ENCODE measurements at regions not wholly inside any gene's neighbourhood (a gene's known extent, or its start where the extent isn't known, plus 50 kb on each side); places are given as distances from the start of the nearest gene placed in this dataset.
"Not testable (repeated sequence)": the region's sequence is repeated elsewhere in the genome, so short reads cannot be mapped to it uniquely, and the experiment has no call there.

DNA sequence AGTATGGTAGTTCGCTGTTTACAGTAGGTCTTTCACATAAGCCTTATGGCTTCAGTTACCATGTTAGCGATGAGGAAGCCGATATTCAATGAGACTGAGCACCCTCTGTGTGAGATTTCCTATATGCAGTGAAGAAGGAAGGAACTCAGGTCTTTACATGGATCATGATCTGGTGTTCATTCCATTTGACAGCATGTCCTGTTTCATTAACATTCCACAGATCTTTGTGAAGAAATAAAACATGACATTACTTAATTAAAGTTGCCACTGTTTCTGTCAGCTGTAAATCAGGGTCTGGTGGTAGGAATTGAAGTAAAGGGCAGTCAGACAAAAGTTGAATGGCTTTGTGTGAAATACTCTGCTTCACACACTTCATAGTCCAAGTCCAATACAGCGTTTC lies 768.6 kb downstream of the ZPLD1 start:
- no peak for DNase-seq

DNA sequence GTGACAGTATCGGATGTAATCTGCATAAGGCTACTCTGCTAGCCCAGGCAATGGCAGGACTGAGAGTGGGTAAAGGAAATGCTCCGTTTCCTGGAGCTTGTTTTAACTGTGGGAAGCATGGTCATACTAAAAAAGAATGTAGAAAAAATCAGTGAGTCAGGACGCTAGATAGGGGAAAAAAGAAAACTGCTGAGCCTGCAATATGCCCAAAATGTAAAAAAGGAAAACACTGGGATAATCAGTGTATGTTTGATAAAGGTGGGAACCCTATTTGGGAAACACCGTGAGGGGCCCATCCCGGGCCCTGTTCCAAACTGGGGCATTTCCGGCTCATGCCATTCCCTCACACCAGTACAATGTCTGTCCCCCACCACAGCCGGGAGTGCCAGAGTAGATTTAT lies 775.8 kb downstream of the ZPLD1 start:
- no peak for DNase-seq

DNA sequence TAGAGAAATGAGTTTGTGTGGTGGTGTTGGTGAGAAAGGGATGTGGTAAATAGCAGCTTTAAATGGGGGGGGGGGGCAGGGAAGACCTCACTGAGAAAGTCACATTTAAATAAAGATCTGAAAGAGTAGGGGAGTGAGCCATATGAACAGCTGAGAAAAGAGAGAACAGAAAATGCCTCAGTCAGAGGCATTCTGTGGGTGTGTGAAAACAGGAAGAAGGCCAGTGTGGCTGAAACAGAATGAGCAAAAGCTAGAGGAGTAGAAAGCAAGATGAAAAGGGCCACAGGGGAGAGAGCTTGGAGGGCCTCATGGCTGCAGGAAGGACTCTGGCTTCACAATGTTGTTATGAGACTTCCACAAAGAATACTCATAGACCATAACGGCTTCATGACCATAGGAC lies 783.3 kb downstream of the ZPLD1 start:
- DNase-seq, result no peak

DNA sequence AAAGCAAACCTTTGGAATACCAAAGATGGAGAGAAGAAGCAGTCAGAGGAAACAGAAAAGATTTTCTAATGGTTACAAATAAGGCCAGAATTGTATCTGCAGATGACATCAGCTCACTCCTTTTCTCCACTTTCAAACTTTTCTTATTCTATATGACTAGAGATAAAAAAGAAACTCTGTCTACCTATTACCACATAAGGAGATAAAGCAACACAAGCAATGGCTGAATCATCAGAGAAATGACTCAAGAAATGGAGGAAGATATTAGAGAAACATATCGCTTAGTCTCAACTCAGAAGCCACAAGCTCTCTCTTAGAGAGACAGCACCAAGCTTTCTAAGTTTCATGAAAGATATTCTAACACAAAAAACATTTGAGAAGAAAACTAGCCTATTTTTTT lies 784.0 kb downstream of the ZPLD1 start:
- DNase-seq, result no peak

DNA sequence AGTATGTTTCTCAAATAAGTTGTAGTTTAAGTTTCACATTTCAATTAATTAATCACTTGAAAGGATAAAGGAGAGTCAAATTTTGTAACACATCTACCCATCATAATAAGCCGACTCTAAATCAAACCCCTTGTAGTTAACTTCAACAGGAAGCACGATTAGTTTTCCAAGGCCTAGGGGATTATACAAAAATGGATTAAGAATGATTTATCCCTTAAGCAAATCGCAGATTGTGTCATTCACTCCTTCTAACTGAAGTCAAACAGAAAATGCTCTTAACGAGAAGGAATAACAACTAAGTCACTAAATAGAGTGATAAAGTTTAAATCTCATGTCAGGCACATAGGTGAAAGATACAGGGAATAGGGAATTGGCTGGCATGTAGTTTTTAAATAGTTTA lies 792.8 kb downstream of the ZPLD1 start:
- no peak for DNase-seq

DNA sequence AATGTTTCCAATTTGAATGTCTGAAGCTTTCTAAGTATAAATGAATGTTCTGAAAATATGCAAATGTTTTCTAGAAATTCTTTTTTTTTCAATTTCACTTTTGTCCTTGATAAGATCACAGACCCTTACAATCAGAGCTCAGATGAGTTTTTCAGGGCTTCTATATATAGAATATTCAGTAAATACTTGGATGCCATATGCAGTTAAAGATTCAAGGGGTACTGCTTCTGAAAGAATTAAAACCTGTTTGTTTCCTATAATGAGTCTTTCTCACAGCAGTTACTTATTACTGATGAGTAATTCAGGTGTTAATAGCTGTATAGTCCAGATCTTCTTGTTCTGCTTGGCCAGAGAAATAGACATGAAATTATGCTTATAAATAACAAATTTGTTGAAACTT lies 812.6 kb downstream of the ZPLD1 start:
- no peak for DNase-seq

DNA sequence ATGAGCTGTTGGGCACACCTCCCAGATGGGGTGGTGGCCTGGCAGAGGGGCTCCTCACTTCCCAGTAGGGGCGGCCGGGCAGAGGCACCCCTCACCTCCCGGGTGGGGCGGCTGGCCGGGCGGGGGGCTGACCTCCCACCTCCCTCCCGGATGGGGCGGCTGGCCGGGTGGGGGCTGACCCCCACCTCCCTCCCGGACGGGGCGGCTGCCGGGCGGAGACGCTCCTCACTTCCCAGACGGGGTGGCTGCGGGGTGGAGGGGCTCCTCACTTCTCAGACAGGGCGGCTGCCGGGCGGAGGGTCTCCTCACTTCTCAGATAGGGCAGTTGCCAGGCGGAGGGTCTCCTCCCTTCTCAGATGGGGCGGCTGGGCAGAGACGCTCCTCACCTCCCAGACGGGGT lies 820.0 kb downstream of the ZPLD1 start:
- not testable (repeated sequence) for DNase-seq

DNA sequence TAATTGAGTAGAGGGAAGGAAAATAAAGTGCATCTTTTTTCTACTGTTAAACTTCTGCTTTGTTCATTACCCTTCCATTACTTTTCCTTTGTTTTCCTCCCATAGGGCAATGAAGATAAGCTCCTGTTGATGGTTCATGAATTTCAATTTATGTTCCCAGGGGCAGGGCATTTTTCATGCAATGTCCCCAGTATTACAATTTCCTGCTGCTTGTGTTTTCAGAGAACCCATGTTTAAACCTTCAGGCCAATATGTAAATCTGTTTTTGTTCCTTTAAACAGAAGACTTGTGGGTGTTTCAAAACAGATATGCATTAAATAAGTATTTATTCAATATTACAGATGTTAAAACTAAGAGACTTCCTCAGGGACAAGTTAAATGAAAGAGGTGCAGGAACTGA lies 834.5 kb downstream of the ZPLD1 start:
- DNase-seq, result no peak

DNA sequence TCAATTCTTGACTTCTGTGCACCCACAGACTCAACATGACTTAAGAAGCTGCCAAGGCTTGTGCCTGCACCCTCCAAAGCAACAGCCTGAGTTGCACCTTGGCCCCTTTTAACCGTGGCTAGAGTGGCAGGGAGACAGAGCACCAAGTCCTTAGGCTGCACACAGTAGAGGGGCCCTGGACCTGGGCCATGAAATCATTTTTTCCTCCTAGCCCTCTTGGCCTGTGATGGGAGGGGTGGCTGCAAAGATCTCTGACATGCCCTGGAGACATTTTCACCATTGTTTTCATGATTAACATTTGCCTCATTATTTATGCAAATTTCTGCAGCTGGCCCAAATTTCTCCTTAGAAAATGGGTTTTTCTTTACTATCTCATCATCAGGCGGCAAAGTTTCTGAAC lies 836.8 kb downstream of the ZPLD1 start:
- no peak for DNase-seq

DNA sequence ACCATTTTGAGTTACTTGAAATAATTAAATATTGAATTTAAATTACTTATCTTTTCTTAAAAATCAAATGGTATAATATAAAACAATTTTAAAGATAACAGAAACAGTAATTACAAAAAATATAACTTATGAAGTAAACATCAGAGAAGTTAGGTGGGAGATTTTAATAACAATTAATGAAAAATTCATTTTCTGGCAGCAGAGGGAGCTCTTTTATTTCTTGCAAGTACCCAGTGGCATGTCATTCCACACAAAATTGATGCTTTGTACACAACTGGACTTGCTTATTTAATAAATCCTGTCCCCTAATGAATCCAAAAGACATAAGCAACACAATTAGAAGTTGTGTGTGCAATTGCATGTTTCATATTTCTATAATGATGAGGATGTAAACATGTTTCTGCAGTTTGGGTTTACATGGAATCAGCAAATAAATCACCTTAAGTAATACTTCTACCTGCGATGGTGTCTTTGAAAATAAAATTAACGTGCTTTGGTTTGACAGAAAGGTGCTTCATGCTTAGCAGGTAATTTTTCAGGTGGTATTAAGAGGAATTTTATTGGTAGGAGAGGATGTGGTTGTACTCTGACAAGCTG lies 861.3 kb downstream of the ZPLD1 start:
- no peak for DNase-seq

DNA sequence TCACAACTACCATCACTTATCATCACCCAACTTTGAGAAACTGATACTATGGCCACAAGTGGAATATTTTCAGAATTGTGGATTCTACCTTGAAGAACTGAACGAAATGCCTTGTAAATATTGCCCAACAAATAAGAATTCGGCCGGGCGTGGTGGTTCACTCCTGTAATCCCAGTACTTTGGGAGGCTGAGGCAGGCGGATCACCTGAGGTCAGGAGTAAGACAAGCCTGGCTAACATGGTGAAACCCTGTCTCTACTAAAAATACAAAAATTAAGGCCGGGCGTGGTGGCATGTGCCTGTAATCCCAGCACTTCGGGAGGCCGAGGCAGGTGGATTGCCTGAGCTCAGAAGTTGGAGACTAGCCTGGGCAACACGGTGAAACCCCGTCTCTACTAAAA lies 862.7 kb downstream of the ZPLD1 start:
- DNase-seq, result not testable (repeated sequence)

DNA sequence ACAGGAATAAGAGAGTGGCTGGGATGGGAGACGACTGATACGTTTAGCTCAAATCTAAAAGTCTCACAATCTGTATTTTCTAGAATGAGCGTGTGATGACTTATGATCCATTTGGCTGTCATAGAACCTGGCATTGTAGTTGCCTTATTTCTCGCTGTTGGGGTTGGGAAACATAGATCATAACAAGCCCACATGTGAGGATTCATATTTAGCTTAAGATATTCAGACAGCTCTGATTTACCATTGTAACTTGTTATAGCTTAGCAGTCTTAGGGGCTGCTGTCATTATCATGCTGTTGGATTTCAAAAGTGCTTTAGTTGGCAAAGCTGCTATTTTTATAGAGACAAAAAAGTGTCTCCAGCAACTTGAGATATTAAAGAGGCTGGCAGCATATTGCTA lies 871.3 kb downstream of the ZPLD1 start:
- no peak for DNase-seq

DNA sequence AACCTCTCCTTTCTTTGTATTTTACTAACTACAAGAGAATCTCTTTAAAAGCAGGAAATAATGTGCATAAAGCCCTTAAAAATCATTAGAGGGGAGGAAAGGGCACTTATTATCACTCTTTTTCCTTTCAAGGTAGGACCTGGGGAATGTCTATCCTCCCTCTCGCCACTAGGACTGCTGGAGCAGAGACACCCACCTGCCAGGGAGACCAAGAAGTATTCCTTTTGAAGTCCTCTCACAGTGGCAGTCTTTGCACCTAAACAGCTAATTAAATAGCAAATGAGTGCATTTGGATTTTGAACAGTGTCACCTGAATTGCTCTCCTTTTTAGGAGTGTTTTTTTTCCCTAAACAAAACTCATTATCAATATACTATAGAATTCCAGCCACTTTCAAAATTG lies 874.1 kb downstream of the ZPLD1 start:
- DNase-seq, result no peak

DNA sequence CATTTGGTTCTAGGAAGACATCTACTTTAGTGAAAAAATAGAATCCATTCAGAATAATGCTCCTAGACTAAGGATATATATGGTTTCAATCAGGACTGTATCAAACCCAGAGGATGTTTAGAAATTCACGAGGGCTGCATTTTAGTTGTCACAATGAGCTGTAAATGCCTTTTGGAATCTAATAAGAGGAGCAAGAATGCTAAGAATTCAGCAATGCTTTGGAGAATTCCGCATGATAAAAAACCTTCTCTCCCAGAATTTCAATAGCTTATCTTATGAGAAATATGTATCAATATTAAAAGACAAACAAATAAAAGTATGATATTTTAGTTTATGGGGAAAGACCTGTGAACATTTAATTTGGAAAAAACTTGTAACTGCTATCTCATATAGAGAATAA lies 885.1 kb downstream of the ZPLD1 start:
- DNase-seq, result no peak

DNA sequence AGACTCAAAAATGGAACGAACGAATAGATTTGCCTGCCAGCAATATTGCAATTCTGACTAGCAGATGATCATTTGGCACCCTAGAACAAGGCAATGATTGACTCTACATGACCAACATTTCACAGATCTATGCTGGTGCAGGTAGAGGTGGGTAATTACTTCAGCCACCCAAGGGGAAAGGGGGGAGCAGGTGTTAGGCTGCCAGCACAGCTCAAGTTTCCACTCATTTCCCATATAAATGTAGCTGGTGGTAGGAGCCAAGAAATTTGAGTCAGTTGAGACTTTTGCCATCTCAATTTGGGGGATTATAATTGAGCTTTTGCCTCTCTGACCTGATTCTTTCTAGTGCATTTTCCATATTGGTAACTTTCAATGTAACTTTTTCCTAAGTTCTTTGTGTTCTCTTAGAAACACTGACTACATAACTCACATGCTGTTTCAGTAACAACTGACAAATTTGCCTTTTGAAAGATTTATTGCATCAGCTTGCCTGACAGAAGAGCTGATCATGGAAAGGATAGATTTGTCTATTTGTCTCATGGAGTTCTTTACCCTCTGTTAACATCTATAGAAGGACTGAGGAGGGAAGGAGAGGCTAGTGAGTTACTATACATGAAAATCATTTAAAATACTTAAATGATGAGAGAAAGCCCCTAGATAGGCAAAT lies 902.5 kb downstream of the ZPLD1 start:
- no peak for DNase-seq

DNA sequence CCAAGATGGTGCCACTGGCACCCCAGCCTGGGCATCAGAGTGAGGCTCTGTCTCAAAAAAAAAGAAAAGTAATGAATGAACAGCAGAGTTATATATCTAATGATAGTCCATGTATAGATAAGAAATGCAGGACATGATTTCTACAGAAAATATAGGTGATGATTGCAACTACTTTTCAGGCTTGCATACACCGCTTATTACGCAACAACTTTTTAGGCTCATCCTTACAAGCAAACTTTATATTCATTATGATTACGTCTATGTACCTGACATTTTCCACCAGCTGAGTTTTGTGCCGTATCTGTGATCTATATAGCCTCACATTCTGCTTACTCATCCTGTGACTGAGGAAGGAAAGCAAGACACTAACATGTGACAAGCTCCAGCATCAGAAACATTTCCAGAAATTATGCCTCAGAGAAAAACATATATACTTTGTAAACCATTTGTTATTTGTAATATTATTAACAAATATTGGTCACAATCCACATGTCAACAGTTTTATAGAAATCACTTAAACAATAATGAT lies 906.3 kb downstream of the ZPLD1 start:
- no peak for DNase-seq

DNA sequence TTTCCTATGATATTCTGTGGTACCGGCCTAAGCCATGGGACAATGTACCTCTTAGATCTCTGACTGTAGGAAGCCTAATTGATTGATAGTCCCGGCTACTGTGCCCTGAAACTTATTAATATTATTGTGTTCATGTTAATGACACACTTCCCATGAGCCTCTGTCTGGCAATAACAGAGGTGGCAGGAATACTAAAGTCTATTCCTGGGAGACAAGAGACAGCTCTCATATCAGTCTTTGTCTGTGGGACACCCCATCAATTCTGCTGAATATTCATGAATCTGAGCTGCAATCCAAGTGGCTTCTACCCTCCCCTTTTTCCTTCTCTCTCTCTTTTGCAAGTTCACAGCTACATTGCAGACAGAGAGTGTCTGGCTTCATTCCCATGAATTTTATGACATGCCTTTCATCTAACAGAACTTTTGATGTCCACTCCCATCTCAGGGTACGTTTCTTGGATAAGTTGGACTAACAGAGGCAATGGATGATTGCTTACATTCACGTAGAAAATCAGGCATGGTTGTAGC lies 907.5 kb downstream of the ZPLD1 start:
- DNase-seq, result no peak

DNA sequence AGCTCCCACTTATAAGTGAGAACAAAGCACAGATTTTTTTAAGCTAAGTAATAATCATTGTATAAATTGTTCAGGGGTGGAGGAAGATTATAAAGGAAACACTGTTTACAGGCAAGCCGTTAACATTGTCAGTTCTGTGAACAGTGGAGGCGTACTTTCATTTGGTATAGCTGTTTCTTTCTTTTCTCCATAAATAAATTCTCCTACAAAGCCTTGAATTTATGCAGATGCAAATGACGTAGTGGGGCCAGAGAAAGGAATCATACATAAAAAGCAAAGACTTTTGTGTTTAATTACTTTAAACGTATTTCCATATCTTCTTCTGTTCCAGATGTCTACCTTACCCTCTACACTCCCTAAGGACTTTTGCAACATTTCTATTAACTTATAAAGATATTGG lies 914.9 kb downstream of the ZPLD1 start:
- DNase-seq, result no peak

DNA sequence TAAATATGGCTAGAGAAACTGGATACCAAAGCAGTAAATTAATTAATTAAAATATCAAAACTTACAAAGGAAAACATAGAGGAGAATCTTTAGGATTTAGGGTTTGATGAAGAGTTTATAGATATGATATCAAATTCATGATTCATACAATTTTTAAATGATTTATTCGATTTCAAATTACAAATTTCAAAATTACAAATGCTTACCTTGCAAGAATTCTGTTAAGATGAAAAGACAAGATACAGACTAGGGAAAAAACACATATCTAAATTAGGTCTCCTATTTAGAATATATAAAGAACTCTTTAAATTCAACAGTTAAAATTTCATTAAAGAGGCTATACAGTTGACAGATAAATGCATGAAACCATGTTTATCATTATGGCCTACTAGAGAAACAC lies 930.7 kb downstream of the ZPLD1 start:
- no peak for DNase-seq

DNA sequence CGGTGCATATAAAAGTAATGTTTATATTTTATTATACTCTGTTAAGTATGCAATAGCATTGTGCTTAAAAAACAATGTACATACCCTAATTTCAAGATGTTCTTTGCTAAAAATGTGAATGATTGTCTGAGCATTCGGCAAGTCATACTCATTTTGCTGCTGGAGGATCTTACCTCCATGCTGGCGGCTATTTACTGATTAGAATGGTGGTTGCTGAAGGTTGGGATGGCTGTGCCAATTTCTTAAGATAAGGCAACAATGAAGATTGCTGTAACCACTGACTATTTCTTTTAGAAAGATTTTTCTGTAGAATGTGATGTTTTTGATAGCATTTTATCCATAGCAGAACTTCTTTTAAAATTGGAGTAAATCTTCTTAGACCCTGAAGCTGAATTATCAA lies 932.7 kb downstream of the ZPLD1 start:
- DNase-seq, result no peak

DNA sequence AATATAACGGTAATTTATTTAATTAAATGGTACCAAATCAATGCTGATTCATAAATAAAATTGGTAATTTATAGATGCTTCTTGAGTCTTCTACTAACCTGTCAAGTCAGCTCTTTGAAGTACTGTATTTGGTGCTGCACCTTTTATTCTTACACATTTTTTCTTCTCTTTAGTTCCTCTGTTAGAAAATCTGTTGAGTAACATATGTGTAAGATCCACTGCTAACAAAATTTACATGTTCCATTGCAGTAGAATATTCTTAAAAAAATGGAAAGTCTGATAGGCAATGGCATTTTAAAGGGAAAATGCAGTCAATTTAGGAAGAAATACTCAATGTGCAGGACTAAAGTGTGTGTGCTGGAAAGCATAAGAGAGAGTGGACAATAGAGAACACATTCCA lies 936.6 kb downstream of the ZPLD1 start:
- no peak for DNase-seq

DNA sequence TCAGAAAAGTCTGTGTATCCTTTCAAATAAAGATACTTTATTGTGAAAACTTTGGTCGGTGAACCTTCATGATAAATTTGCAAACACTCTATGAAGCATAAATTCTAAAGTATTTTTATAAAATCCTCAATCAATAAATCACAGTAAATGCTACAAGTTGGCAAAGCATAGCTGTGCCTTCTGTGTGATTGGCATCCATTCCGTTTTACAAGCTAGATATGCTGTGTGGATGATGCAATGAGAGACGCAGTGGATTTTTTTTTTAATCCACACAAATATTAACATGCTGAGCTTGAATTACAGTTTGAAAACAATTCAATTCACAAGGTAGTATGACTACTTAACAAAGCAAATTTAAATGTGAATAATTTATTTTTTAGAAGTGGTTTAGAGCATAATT lies 937.2 kb downstream of the ZPLD1 start:
- no peak for DNase-seq

DNA sequence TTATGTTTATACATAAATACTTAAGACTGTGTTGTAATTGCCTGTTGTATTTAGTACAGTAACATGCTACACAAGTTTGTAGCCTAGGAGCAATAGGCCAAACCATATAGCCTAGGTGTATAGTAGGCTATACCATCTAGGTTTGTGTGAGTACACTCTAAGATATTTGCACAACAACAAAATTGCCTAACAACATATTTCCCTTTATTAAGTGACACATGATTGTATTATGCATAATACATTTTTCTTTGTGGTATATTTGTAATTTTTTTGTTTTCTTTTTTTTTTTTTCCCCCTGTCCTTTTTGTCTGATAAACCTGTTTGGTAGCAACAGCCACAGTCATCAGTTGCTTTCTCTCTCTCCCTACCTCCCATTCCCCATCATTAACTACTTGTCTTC lies 945.6 kb downstream of the ZPLD1 start:
- DNase-seq, result no peak

DNA sequence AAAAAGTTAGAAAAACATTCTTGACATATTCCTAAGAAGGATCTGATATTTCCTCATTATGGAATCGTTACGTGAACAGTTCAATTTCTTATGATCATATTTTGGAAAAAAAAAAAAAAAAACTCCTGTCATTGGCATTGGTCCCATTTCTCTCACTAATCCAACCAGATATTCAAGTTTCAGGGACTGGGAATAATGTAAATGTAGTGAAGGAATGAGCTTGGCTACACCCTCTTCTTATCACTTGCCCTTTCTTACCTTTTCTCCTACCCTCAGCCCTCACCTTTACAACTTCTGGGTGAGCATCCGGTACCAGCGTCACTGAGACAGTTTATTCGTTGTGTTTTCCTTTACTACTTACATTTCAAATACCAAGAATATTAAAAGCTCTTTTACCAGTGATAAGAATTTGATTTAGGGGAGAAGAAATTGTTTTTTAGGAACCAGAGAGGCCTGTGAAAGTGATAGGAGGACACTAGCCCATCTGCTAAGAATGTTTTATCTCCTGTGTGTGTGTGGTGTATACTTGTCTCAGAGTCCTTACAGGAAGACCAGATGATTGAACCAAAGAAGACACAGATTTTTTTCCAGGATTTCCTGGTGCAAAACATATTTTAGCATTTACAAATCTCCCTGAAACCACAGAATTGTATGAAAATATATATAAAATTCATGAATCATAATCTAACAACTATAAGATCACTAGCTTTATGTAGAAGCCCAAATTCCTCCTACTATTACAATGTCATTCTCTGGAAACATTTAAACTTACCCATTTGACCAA lies 946.7 kb downstream of the ZPLD1 start:
- DNase-seq, result no peak
